HG02798 (cell line): ENCODE measurements at regions not wholly inside any gene's neighbourhood (a gene's known extent, or its start where the extent isn't known, plus 50 kb on each side); places are given as distances from the start of the nearest gene placed in this dataset.

Source experiments
- ATAC-seq: cut with Tn5 transposase; IDR thresholded peaks from one replicate; pipeline ENCODE4 v1.9.1; 2021; ENCODE audit warnings: mild to moderate bottlenecking; ENCODE audit not compliant: unreplicated experiment, poor library complexity

GRCh38 chr1:232393010-232393409, 236.9 kb downstream of the SIPA1L2 start:
- no peak for ATAC-seq

DNA sequence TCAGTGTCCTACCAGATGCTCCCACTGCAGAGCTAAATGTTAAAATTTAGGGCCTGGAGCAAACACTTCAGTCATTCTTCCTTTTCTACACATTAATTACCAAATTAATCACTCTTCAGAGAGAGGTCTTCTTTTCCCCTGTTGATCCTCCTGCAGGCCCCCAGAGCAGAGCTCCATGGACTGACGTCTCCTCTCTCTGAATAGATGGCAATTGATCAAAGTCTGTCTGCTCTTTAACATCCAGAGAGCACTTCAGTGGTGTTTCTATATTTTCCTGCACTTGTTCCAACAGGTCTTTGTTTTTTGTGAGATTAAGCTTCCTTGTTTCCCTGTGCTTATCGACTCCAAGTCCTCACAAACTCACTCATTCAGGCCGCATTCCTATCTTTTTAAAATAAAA, 239.3 kb downstream of the SIPA1L2 start:
- ATAC-seq = no peak

DNA sequence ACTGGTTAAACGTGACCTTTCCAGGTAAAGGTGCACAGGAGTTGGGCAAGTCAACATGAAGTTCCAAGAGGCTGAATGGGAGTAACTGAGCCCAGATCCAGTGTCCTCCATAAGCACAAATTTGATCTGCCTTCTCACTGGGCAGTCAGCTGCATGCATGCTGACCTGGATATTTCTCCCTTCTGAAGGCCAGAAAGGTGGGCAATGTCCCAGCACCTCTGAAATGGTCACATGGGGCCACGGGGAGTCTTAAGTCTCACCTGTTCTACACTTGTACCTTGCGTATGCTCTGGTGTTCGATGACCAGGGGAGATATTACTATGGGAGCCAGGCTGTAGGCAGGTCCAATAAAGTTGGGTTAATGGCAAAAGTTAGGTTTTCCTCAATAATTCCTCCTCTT, 240.2 kb downstream of the SIPA1L2 start:
- ATAC-seq = no peak

DNA sequence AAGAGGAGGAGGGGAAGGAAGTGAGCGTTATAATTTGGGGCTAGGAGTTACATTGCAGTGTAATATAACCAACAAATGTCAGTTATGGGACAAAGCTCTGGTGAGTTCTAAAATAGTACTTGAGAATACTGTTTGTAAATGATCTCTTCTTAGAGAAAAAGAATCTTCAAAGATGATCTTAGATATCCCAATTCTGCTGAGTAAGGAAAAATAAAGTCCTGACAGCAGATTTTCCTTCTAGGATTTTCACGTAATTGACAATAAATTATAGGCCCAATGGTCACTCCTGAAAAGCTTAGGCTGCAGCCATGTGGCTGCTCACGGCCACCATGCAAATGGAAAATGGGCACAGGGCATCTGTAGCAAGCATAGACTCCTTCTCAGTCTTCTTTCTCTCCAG, 241.6 kb downstream of the SIPA1L2 start:
- no peak for ATAC-seq

GRCh38 chr1:232386721-232387510, 243.0 kb downstream of the SIPA1L2 start:
- no peak for ATAC-seq

- ATAC-seq = no peak
Observed at GRCh38 chr1:232386294-232386693, 243.6 kb downstream of the SIPA1L2 start.

DNA sequence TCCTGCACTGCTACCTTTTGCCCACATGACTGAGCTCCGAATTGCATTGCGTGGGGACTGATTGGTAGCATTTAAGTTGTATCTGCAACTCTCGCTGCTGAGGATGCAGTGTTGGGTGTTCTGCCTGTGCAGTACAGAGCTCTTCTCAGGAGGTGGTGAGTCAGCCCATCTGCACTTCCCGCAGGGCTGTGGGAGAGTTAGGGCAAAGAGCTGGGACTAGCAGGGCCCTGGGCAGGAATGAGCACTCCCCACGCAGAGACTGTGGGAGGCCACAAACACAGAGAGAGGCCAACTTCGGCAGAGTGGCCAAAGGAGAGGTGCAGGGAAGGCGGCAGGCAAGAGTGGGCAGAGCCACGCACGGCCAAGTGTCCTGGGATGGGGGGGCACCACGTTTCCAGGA, 244.7 kb downstream of the SIPA1L2 start:
- ATAC-seq = no peak

- no peak for ATAC-seq
Observed at GRCh38 chr1:232384171-232384883, 245.6 kb downstream of the SIPA1L2 start.

DNA sequence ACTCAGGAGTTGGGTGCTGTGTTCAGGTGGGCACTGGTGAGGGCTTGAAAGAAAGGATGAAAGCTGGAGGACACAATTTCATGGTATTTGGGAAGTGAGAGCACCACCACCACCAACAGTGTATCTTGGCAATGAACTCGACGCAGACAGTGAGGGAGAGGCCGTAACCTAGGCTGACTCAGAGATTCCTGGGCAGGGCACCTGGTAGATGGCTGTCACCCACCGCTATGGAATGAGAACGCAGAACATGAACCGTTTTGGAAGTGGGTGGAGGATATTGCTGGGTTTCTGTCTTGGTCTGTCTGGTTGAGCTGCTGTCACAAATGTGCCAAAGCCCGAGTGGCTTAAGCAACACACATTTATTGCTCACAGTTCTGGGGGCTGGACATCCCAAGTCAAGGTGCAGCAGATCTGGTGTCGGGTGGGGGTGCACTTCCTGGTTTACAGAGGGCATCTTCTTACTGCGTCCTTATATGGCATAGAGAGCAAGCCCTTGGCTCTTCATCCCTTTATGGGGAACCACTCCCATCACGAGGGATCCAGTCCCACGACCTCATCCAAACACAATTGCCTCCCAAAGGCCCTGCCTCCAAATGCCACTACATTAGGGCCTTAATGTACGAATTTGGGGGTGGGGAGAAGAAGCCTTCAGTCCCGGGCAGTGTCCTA, 246.3 kb downstream of the SIPA1L2 start:
- no peak for ATAC-seq

GRCh38 chr1:232382671-232383070, 247.3 kb downstream of the SIPA1L2 start:
- ATAC-seq = no peak

DNA sequence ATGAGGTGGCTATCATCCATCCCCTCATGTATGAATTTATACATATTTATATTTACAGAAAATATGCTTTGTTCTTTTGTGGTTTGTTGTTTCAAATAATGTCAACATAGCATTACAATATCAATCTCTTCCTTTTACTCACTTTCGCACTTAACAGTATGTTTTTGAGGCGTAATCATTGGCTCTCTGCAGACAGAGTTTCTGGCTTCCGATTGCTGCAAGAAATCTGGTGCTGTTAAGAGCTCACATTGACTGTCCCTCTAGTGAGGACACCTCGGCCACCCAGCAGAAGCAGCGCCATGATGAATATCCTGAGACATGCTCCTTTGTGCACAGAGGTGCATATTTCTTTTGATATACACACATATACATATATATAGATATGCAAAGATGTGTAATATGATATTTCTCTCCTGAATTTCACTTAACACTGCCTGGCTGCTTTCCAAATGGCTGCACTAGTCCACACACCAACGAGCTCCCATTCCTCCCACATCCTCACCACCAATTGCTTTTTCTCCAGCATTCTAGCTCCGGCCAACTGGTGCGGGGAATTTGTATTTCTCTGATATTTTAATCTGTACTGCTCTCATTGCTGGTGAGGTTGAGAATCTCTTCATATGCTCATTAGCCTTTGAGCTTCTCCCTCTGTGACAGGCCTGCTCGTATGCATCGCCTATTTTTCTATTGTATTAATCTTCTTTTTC, 248.4 kb downstream of the SIPA1L2 start:
- no peak for ATAC-seq

- ATAC-seq = no peak
Observed at GRCh38 chr1:232380596-232380995, 249.3 kb downstream of the SIPA1L2 start.

- ATAC-seq = no peak
Observed at GRCh38 chr1:232380131-232380530, 249.8 kb downstream of the SIPA1L2 start.

DNA sequence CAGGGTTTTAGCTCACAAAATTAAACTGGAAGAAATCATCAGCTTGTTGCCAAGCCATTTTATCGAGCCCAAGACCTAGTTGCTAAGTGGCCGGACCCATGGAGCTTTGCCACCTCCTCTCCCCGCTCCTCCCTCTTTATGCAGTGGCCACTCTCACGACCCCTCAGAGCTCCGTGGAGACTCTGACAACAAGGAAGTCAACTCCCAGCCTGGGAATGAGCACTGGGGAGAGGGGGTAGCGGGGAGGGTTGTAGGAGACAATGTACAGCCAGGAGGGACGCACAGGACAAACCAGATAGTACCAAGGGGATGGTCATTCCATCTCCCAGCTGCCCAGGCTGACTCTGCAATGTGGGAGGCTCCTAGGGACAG, 250.9 kb downstream of the SIPA1L2 start:
- no peak for ATAC-seq

GRCh38 chr1:232378266-232379062, 251.5 kb downstream of the SIPA1L2 start:
- ATAC-seq = no peak

DNA sequence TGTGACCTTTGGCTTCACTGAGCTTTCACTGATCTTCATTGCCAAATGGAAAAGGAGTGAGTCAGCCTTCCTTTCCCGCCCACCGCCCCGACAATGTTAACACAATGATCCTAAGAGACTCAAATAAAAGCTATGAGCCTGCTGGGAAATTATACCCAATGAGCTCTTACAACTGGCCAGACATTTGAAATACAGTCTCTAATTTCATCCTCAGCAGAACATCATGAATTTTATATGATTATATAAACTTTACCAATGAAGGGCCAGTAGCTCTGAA, 252.5 kb downstream of the SIPA1L2 start:
- no peak for ATAC-seq

GRCh38 chr1:232376632-232377493, 253.1 kb downstream of the SIPA1L2 start:
- no peak for ATAC-seq

- no peak for ATAC-seq
Observed at GRCh38 chr1:232372841-232373440, 257.0 kb downstream of the SIPA1L2 start.

GRCh38 chr1:232372431-232372830, 257.5 kb downstream of the SIPA1L2 start:
- no peak for ATAC-seq
